Keratinocyte (primary cell): ENCODE measurements at regions not wholly inside any gene's neighbourhood (a gene's known extent, or its start where the extent isn't known, plus 50 kb on each side); places are given as distances from the start of the nearest gene placed in this dataset.
"Not testable (repeated sequence)": the region's sequence is repeated elsewhere in the genome, so short reads cannot be mapped to it uniquely, and the experiment has no call there.

Experiments used
- DNase-seq: peaks from one replicate; pipeline ENCODE4 v3.0.0-alpha.2; 2011; ENCODE audit warnings: low read depth, missing footprints, low spot score
- FAIRE-seq: peaks from 2 replicates; lab custom pipeline; 2011; peaks lifted over from hg19 to GRCh38; lab: Jason Lieb, UNC
- H2AFZ ChIP-seq: 2 replicates; pipeline ENCODE4 v1.6.0; 2012; ENCODE audit warnings: low read length, control low read depth, inconsistent platforms; ENCODE audit not compliant: control insufficient read depth
- H3K27ac ChIP-seq: 2 replicates; pipeline ENCODE4 v1.5.1; 2011; ENCODE audit warnings: low read length; ENCODE audit not compliant: control insufficient read depth, insufficient read depth
- H3K27me3 ChIP-seq: 3 replicates; pipeline ENCODE4 v1.6.0; 2011; ENCODE audit warnings: low read length; ENCODE audit not compliant: control insufficient read depth, insufficient read depth; ENCODE audit errors: extremely low read depth
- H3K36me3 ChIP-seq, 2 experiments: 2 replicates in 1 of 2; 3 replicates in 1 of 2; pipeline ENCODE4 v1.5.1; 2011; ENCODE audit warnings: low read length in 2 of 2, mild to moderate bottlenecking in 1 of 2; ENCODE audit not compliant: control insufficient read depth in 2 of 2, insufficient read depth in 2 of 2; ENCODE audit errors: extremely low read depth in 1 of 2
- H3K4me1 ChIP-seq: 3 replicates; pipeline ENCODE4 v1.5.1; 2011; ENCODE audit warnings: low read length; ENCODE audit not compliant: control insufficient read depth, insufficient read depth; ENCODE audit errors: extremely low read depth
- H3K4me2 ChIP-seq: 3 replicates; pipeline ENCODE4 v1.6.0; 2011; ENCODE audit warnings: low read depth, low read length; ENCODE audit not compliant: control insufficient read depth, insufficient read depth; ENCODE audit errors: extremely low read depth
- H3K4me3 ChIP-seq, 3 experiments: fragments of 200-600 bp in 1 of 3; sonication (generic) in 1 of 3; 2 replicates in 2 of 3; 3 replicates in 1 of 3; pipeline ENCODE4 v1.5.1; 2011 to 2016; ENCODE audit warnings: low read length in 3 of 3, mild to moderate bottlenecking in 3 of 3, control low read depth in 2 of 3, inconsistent platforms in 1 of 3, low read depth in 1 of 3, mixed read lengths in 1 of 3, mixed run types in 1 of 3, moderate library complexity in 1 of 3; ENCODE audit not compliant: control insufficient read depth in 2 of 3, insufficient read depth in 2 of 3; ENCODE audit errors: extremely low read depth in 1 of 3
- H3K79me2 ChIP-seq: 2 replicates; pipeline ENCODE4 v1.6.0; 2012; ENCODE audit warnings: low read length; ENCODE audit not compliant: control insufficient read depth, insufficient read depth
- H3K9ac ChIP-seq: 3 replicates; pipeline ENCODE4 v1.6.0; 2011; ENCODE audit warnings: low read length; ENCODE audit not compliant: control insufficient read depth, insufficient read depth; ENCODE audit errors: extremely low read depth
- H3K9me1 ChIP-seq: 3 replicates; pipeline ENCODE4 v1.6.0; 2011; ENCODE audit warnings: low read length; ENCODE audit not compliant: control insufficient read depth, insufficient read depth; ENCODE audit errors: extremely low read depth
- H3K9me3 ChIP-seq: 2 replicates; pipeline ENCODE4 v1.5.1; 2012; ENCODE audit warnings: low read depth, low read length; ENCODE audit not compliant: control insufficient read depth
- H4K20me1 ChIP-seq: 3 replicates; pipeline ENCODE4 v1.6.0; 2011; ENCODE audit warnings: low read length; ENCODE audit not compliant: control insufficient read depth, insufficient read depth; ENCODE audit errors: extremely low read depth
- EZH2 ChIP-seq: IDR thresholded peaks from one replicate; pipeline ENCODE4 v1.6.1; 2012; ENCODE audit warnings: inconsistent platforms, mild to moderate bottlenecking, low read length, moderate library complexity
- dilution Hi-C: fragments of 300-500 bp; cut with MboI; formaldehyde crosslinking; loops from one replicate; pipeline ENCODE4 v1.7.0; 2020; ENCODE audit warnings: low sequenced_read_pairs; ENCODE audit not compliant: extremely low pct_ligation_motif_present
- TF ChIP-seq, protein P1 (sequence below), 3 experiments: IDR thresholded peaks in 1 of 3; conservative IDR thresholded peaks in 1 of 3; optimal IDR thresholded peaks in 1 of 3; 2 replicates in 2 of 3; 3 replicates in 1 of 3; pipeline versions ENCODE3 to v1.5.1; 2011; ENCODE audit warnings: low read length in 3 of 3, mild to moderate bottlenecking in 3 of 3, moderate library complexity in 2 of 3, control low read depth in 1 of 3, inconsistent platforms in 1 of 3; ENCODE audit not compliant: insufficient read depth in 2 of 3; ENCODE audit errors: extremely low read depth in 1 of 3

DNA sequence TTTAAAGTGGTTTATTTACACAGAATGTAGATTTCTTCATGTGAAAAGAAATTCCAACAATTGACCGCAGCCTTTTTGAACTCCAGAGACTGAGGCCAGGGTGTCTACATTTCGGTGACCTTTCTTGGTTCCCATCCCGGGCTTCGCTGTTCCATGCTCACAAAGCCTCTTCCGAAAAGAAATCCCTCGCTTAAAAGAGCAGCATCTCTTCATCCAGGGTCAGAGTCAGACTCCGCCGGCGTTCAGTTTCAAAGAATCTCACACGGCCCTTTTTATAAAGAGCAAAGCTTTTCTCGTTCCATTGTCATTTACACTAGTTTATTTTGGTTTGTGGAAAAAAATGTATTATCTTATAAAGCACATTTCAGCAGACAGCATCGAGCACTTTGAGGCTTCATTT, 530.6 kb upstream of the B3GAT1 start:
- H3K9me3 ChIP-seq, result peaks cover 2% of the 10 kb centered on the region
- no peak overlapping the region for H3K4me2 ChIP-seq
- H3K9ac ChIP-seq, result no peak overlapping the region
- no peak for DNase-seq
- no peak for TF ChIP-seq EZH2
- TF ChIP-seq, protein P1, sequence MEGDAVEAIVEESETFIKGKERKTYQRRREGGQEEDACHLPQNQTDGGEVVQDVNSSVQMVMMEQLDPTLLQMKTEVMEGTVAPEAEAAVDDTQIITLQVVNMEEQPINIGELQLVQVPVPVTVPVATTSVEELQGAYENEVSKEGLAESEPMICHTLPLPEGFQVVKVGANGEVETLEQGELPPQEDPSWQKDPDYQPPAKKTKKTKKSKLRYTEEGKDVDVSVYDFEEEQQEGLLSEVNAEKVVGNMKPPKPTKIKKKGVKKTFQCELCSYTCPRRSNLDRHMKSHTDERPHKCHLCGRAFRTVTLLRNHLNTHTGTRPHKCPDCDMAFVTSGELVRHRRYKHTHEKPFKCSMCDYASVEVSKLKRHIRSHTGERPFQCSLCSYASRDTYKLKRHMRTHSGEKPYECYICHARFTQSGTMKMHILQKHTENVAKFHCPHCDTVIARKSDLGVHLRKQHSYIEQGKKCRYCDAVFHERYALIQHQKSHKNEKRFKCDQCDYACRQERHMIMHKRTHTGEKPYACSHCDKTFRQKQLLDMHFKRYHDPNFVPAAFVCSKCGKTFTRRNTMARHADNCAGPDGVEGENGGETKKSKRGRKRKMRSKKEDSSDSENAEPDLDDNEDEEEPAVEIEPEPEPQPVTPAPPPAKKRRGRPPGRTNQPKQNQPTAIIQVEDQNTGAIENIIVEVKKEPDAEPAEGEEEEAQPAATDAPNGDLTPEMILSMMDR (optimal IDR thresholded peaks at IDR 0.05 in 1 of 3, IDR thresholded peaks at IDR 0.05 in 1 of 3, conservative IDR thresholded peaks at IDR 0.05 in 1 of 3; ENCODE audit: extremely low read depth in 1 of 3, insufficient read depth in 2 of 3, low read length in 3 of 3), result no peak
- dilution Hi-C loops, result no loop called here
- H3K36me3 ChIP-seq, result no peaks in the 10 kb centered on the region
- H3K9me1 ChIP-seq, result no peaks in the 10 kb centered on the region
- no peak for FAIRE-seq
- H2AFZ ChIP-seq, result no peak overlapping the region
- H3K27me3 ChIP-seq, result no peaks in the 10 kb centered on the region
- H3K79me2 ChIP-seq, result no peaks in the 10 kb centered on the region
- H3K27ac ChIP-seq, result no peak overlapping the region
- H3K4me3 ChIP-seq, result no peak overlapping the region
- no peaks in the 10 kb centered on the region for H3K4me1 ChIP-seq
- no peaks in the 10 kb centered on the region for H4K20me1 ChIP-seq

GRCh38 chr11:134941936-134942600, 530.0 kb upstream of the B3GAT1 start:
- dilution Hi-C loops, result not testable (repeated sequence)

DNA sequence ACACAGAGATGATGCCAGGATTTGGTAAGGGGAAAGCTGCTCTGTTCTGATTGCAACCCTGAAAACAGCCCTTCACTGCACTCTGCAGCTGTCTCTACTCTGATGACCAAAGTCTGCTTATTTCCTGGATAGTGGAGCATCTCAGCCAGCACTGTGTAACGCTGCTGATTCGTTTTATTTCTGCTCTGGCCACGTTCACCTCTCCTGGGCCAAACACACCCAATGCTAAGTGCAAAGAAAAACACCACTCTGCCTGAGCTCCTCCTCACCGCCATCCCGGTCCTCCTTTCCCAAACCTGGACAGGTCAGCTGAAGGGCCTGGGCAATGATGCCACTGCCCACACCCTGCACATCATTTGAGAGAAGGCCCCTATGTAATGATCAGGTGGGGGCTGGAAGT, 529.3 kb upstream of the B3GAT1 start:
- TF ChIP-seq, protein P1 (optimal IDR thresholded peaks at IDR 0.05 in 1 of 3, IDR thresholded peaks at IDR 0.05 in 1 of 3, conservative IDR thresholded peaks at IDR 0.05 in 1 of 3; ENCODE audit: extremely low read depth in 1 of 3, insufficient read depth in 2 of 3, low read length in 3 of 3), result no peak
- no peak for TF ChIP-seq EZH2
- Histone ChIP-seq H3K27ac (no peak overlapping the region), H3K9ac (no peak overlapping the region), H3K4me1 (no peaks in the 10 kb centered on the region), H3K27me3 (no peaks in the 10 kb centered on the region), H3K79me2 (no peaks in the 10 kb centered on the region), H3K4me2 (no peak overlapping the region), H3K36me3 (no peaks in the 10 kb centered on the region), H3K4me3 (no peak overlapping the region), H2AFZ (no peak overlapping the region), H3K9me3 (no peaks in the 10 kb centered on the region), H3K9me1 (no peaks in the 10 kb centered on the region), H4K20me1 (no peaks in the 10 kb centered on the region)
- FAIRE-seq, result no peak
- dilution Hi-C loops, result no loop called here
- no peak for DNase-seq

More at GRCh38 chr11:134941936-134942600, 530.0 kb upstream of the B3GAT1 start:
- FAIRE-seq, DNase-seq, H3K4me1 ChIP-seq, H3K27me3 ChIP-seq, H3K4me2 ChIP-seq, H3K9me3 ChIP-seq, H3K79me2 ChIP-seq, H3K27ac ChIP-seq, H3K9ac ChIP-seq, H3K4me3 ChIP-seq, H4K20me1 ChIP-seq, H3K9me1 ChIP-seq, H3K36me3 ChIP-seq, H2AFZ ChIP-seq: not testable (repeated sequence)
